ENCODE measurements at regions not wholly inside any gene's neighbourhood (a gene's known extent, or its start where the extent isn't known, plus 50 kb on each side); places are given as distances from the start of the nearest gene placed in this dataset.

- no peaks in the 10 kb centered on the region for H3K79me2 ChIP-seq (ENCODE audit: insufficient read depth, low read depth)
- H4K20me1 ChIP-seq (ENCODE audit: insufficient read depth): no peaks in the 10 kb centered on the region
- no peak overlapping the region for H3K9ac ChIP-seq
- H3K27ac ChIP-seq: no peak overlapping the region
- H3K4me1 ChIP-seq (ENCODE audit: low read depth, poor library complexity, severe bottlenecking): no peaks in the 10 kb centered on the region
- H2AFZ ChIP-seq (ENCODE audit: low read depth): no peak overlapping the region
- no peak overlapping the region for H3K4me2 ChIP-seq
- no peaks in the 10 kb centered on the region for H3K27me3 ChIP-seq (ENCODE audit: insufficient read depth, low read depth)
- no peaks in the 10 kb centered on the region for H3K36me3 ChIP-seq (ENCODE audit: insufficient read depth)
- H3K4me3 ChIP-seq (IDR thresholded peaks at IDR 0.05; ENCODE audit: insufficient read depth, low read depth, low read length): no peak overlapping the region
- no peak for TF ChIP-seq CTCF (conservative IDR thresholded peaks at IDR 0.05; ENCODE audit: low read depth, low read length)
Measured at GRCh38 chr6:144543006-144543871, 258.1 kb downstream of the UTRN start.

GRCh38 chr6:144544266-144544830 lies 259.2 kb downstream of the UTRN start:
- Histone ChIP-seq H3K9ac (no peak overlapping the region), H3K36me3 (ENCODE audit: insufficient read depth) (no peaks in the 10 kb centered on the region), H3K27me3 (ENCODE audit: insufficient read depth, low read depth) (no peaks in the 10 kb centered on the region), H3K79me2 (ENCODE audit: insufficient read depth, low read depth) (no peaks in the 10 kb centered on the region), H3K4me3 (IDR thresholded peaks at IDR 0.05; ENCODE audit: insufficient read depth, low read depth, low read length) (no peak overlapping the region), H3K4me1 (ENCODE audit: low read depth, poor library complexity, severe bottlenecking) (no peaks in the 10 kb centered on the region), H2AFZ (ENCODE audit: low read depth) (no peak overlapping the region), H4K20me1 (ENCODE audit: insufficient read depth) (no peaks in the 10 kb centered on the region), H3K27ac (no peak overlapping the region), H3K4me2 (no peak overlapping the region)
- no peak for TF ChIP-seq CTCF (conservative IDR thresholded peaks at IDR 0.05; ENCODE audit: low read depth, low read length)

- Histone ChIP-seq H3K27ac (no peak overlapping the region), H3K4me2 (no peak overlapping the region), H4K20me1 (ENCODE audit: insufficient read depth) (no peaks in the 10 kb centered on the region), H3K27me3 (ENCODE audit: insufficient read depth, low read depth) (no peaks in the 10 kb centered on the region), H3K9ac (no peak overlapping the region), H3K4me1 (ENCODE audit: low read depth, poor library complexity, severe bottlenecking) (no peaks in the 10 kb centered on the region), H3K4me3 (IDR thresholded peaks at IDR 0.05; ENCODE audit: insufficient read depth, low read depth, low read length) (no peak overlapping the region), H2AFZ (ENCODE audit: low read depth) (no peak overlapping the region), H3K36me3 (ENCODE audit: insufficient read depth) (no peaks in the 10 kb centered on the region), H3K79me2 (ENCODE audit: insufficient read depth, low read depth) (no peaks in the 10 kb centered on the region)
- no peak for TF ChIP-seq CTCF (conservative IDR thresholded peaks at IDR 0.05; ENCODE audit: low read depth, low read length)
Measured at GRCh38 chr6:144546807-144547206, 261.7 kb downstream of the UTRN start.

GRCh38 chr6:144547409-144547808 lies 262.3 kb downstream of the UTRN start:
- no peak overlapping the region for H3K4me2 ChIP-seq
- no peaks in the 10 kb centered on the region for H3K36me3 ChIP-seq (ENCODE audit: insufficient read depth)
- no peaks in the 10 kb centered on the region for H4K20me1 ChIP-seq (ENCODE audit: insufficient read depth)
- H3K79me2 ChIP-seq (ENCODE audit: insufficient read depth, low read depth): no peaks in the 10 kb centered on the region
- H3K4me3 ChIP-seq (IDR thresholded peaks at IDR 0.05; ENCODE audit: insufficient read depth, low read depth, low read length): no peak overlapping the region
- no peak for TF ChIP-seq CTCF (conservative IDR thresholded peaks at IDR 0.05; ENCODE audit: low read depth, low read length)
- H3K4me1 ChIP-seq (ENCODE audit: low read depth, poor library complexity, severe bottlenecking): no peaks in the 10 kb centered on the region
- no peak overlapping the region for H2AFZ ChIP-seq (ENCODE audit: low read depth)
- no peak overlapping the region for H3K9ac ChIP-seq
- H3K27me3 ChIP-seq (ENCODE audit: insufficient read depth, low read depth): no peaks in the 10 kb centered on the region
- no peak overlapping the region for H3K27ac ChIP-seq

Measured in KMS-11 (cell line).